MM.1S (cell line): ENCODE measurements at regions not wholly inside any gene's neighbourhood (a gene's known extent, or its start where the extent isn't known, plus 50 kb on each side); places are given as distances from the start of the nearest gene placed in this dataset.

Source experiments
- CTCF ChIP-seq: fragments of 300-600 bp; sonication (generic); IDR thresholded peaks from 2 replicates; pipeline ENCODE4 v1.5.1; 2016; ENCODE audit warnings: antibody characterized with exemption, low read length, mixed read lengths
- EZH2 ChIP-seq: fragments of 300-600 bp; sonication (generic); optimal IDR thresholded peaks from 2 replicates; pipeline ENCODE3; 2017; ENCODE audit warnings: low read depth, mild to moderate bottlenecking, antibody characterized with exemption, low read length, mixed read lengths
- EZH2phosphoT487 ChIP-seq: fragments of 300-600 bp; sonication (generic); IDR thresholded peaks from 2 replicates; pipeline ENCODE4 v1.6.1; 2018; ENCODE audit warnings: antibody characterized with exemption, low read length

- TF ChIP-seq CTCF (no peak), EZH2 (no peak), EZH2phosphoT487 (no peak)
Observed at GRCh38 chr3:163924600-163924999, 1153.7 kb downstream of the SI start.
